ENCODE measurements at regions not wholly inside any gene's neighbourhood (a gene's known extent, or its start where the extent isn't known, plus 50 kb on each side); places are given as distances from the start of the nearest gene placed in this dataset.

DNA sequence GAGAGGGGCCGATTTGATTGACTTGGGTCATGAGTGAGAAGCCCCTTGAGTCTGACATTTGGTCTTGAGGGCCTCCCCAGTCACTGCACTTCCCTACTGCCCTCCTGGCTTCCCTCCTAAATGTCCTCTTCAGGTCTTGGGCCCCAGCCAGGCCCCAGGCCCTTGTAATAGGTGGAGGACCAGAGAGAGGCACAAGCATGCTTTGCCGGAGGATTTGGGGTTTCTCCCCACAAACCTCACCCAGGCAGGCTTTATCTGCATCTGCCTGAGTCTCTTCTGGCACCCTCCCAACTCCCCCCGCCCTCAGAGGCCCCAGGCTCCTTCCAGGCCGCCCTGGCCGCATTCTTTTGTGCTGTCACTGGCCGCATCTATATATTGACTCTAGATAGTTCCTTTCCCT, 270.7 kb downstream of the HAUS1 start:
- Histone ChIP-seq H4K91ac (ENCODE audit: low read depth, low read length) (no peak overlapping the region), H3K79me2 (ENCODE audit: control insufficient read depth, insufficient read depth, low read length, poor library complexity) (no peaks in the 10 kb centered on the region), H3K23ac (ENCODE audit: low read length) (no peak overlapping the region), H3K79me1 (ENCODE audit: low read length) (no peaks in the 10 kb centered on the region), H3K36me3 (ENCODE audit: control insufficient read depth in 1 of 2, insufficient read depth in 2 of 2, low read length in 2 of 2) (no peaks in the 10 kb centered on the region), H3K27me3 (ENCODE audit: insufficient read depth, low read length) (no peaks in the 10 kb centered on the region), H2AFZ (ENCODE audit: insufficient read depth, low read length, poor library complexity) (no peak overlapping the region), H3K14ac (ENCODE audit: low read length) (no peak overlapping the region), H3K4me2 (ENCODE audit: low read length) (no peak overlapping the region), H2BK12ac (ENCODE audit: low read length) (no peak overlapping the region), H3K4me1 (ENCODE audit: control insufficient read depth in 1 of 2, insufficient read depth in 2 of 2, low read length in 2 of 2) (peaks cover 4 to 6% of the 10 kb centered on the region in 2 experiments), H2AK5ac (ENCODE audit: low read length) (no peak overlapping the region), H3K9ac (ENCODE audit: low read length) (no peak overlapping the region), H3K4me3 (ENCODE audit: low read depth, low read length) (no peak overlapping the region), H3K4ac (ENCODE audit: low read depth, low read length) (no peak overlapping the region), H3K27ac (ENCODE audit: low read depth, low read length) (no peak overlapping the region), H2BK120ac (ENCODE audit: insufficient read depth, low read length, poor library complexity) (no peak overlapping the region), H2BK5ac (ENCODE audit: low read depth, low read length, poor library complexity) (no peak overlapping the region), H4K8ac (ENCODE audit: low read depth, low read length) (no peak overlapping the region), H3K18ac (ENCODE audit: low read length) (no peak overlapping the region), H4K12ac (ENCODE audit: low read depth, low read length) (no peak overlapping the region), H3K9me3 (ENCODE audit: insufficient read depth, low read depth, low read length) (peaks cover 2% of the 10 kb centered on the region)
- WGBS (ENCODE audit: extremely low coverage, insufficient coverage, insufficient read length) = no CpG with 5 or more reads among the region's 6 CpGs
- peak; percentile 7 to 25 for DNase-seq

DNA sequence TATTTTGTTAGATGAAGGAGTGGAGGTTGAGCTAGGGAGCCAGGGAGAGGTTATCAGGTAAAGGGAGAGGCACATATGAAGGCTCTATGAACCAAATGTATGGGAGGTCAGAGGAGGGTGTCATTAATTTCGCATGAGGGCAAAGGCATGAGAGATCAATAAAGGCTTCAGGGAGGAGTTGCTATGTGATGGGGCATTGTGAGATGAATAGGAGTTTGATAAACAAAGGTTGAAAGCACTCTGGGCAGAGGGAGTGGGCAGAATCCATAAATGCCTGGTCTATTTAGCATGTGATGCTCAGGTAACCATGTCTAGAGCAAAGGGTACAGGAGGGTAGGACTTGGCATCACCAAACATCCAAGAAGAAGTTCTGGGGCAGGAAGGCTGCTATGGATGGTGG, 273.4 kb downstream of the HAUS1 start:
- no peaks in the 10 kb centered on the region for H3K9me3 ChIP-seq (ENCODE audit: insufficient read depth, low read depth, low read length)
- no peak overlapping the region for H3K4ac ChIP-seq (ENCODE audit: low read depth, low read length)
- H3K23ac ChIP-seq (ENCODE audit: low read length) = no peak overlapping the region
- no peaks in the 10 kb centered on the region for H3K79me2 ChIP-seq (ENCODE audit: control insufficient read depth, insufficient read depth, low read length, poor library complexity)
- H3K4me3 ChIP-seq (ENCODE audit: low read depth, low read length) = no peak overlapping the region
- H3K9ac ChIP-seq (ENCODE audit: low read length) = no peak overlapping the region
- no peak overlapping the region for H3K27ac ChIP-seq (ENCODE audit: low read depth, low read length)
- no peak overlapping the region for H2BK5ac ChIP-seq (ENCODE audit: low read depth, low read length, poor library complexity)
- no peak overlapping the region for H3K4me2 ChIP-seq (ENCODE audit: low read length)
- no peak overlapping the region for H2AFZ ChIP-seq (ENCODE audit: insufficient read depth, low read length, poor library complexity)
- WGBS (ENCODE audit: extremely low coverage, insufficient coverage, insufficient read length) = no CpG with 5 or more reads among the region's 1 CpG
- no peak overlapping the region for H4K12ac ChIP-seq (ENCODE audit: low read depth, low read length)
- no peak overlapping the region for H3K18ac ChIP-seq (ENCODE audit: low read length)
- no peak overlapping the region for H2AK5ac ChIP-seq (ENCODE audit: low read length)
- H3K79me1 ChIP-seq (ENCODE audit: low read length) = no peaks in the 10 kb centered on the region
- H3K14ac ChIP-seq (ENCODE audit: low read length) = no peak overlapping the region
- peaks cover 4 to 6% of the 10 kb centered on the region in 2 experiments for H3K4me1 ChIP-seq (ENCODE audit: control insufficient read depth in 1 of 2, insufficient read depth in 2 of 2, low read length in 2 of 2)
- no peak overlapping the region for H2BK12ac ChIP-seq (ENCODE audit: low read length)
- DNase-seq = no peak
- no peaks in the 10 kb centered on the region for H3K27me3 ChIP-seq (ENCODE audit: insufficient read depth, low read length)
- no peaks in the 10 kb centered on the region for H3K36me3 ChIP-seq (ENCODE audit: control insufficient read depth in 1 of 2, insufficient read depth in 2 of 2, low read length in 2 of 2)
- no peak overlapping the region for H4K8ac ChIP-seq (ENCODE audit: low read depth, low read length)
- no peak overlapping the region for H4K91ac ChIP-seq (ENCODE audit: low read depth, low read length)
- H2BK120ac ChIP-seq (ENCODE audit: insufficient read depth, low read length, poor library complexity) = no peak overlapping the region

GRCh38 chr18:46378126-46378863, 274.1 kb downstream of the HAUS1 start:
- Histone ChIP-seq H3K4me2 (ENCODE audit: low read length) (no peak overlapping the region), H3K27ac (ENCODE audit: low read depth, low read length) (no peak overlapping the region), H4K12ac (ENCODE audit: low read depth, low read length) (no peak overlapping the region), H3K79me2 (ENCODE audit: control insufficient read depth, insufficient read depth, low read length, poor library complexity) (no peaks in the 10 kb centered on the region), H3K36me3 (ENCODE audit: control insufficient read depth in 1 of 2, insufficient read depth in 2 of 2, low read length in 2 of 2) (no peaks in the 10 kb centered on the region), H3K14ac (ENCODE audit: low read length) (no peak overlapping the region), H2BK120ac (ENCODE audit: insufficient read depth, low read length, poor library complexity) (no peak overlapping the region), H3K4me3 (ENCODE audit: low read depth, low read length) (no peak overlapping the region), H3K18ac (ENCODE audit: low read length) (no peak overlapping the region), H4K91ac (ENCODE audit: low read depth, low read length) (no peak overlapping the region), H2BK12ac (ENCODE audit: low read length) (no peak overlapping the region), H3K79me1 (ENCODE audit: low read length) (no peaks in the 10 kb centered on the region), H3K9ac (ENCODE audit: low read length) (no peak overlapping the region), H2AK5ac (ENCODE audit: low read length) (no peak overlapping the region), H3K27me3 (ENCODE audit: insufficient read depth, low read length) (no peaks in the 10 kb centered on the region), H2BK5ac (ENCODE audit: low read depth, low read length, poor library complexity) (no peak overlapping the region), H3K23ac (ENCODE audit: low read length) (no peak overlapping the region), H4K8ac (ENCODE audit: low read depth, low read length) (no peak overlapping the region), H3K4ac (ENCODE audit: low read depth, low read length) (no peak overlapping the region), H3K9me3 (ENCODE audit: insufficient read depth, low read depth, low read length) (no peaks in the 10 kb centered on the region), H2AFZ (ENCODE audit: insufficient read depth, low read length, poor library complexity) (no peak overlapping the region), H3K4me1 (ENCODE audit: control insufficient read depth in 1 of 2, insufficient read depth in 2 of 2, low read length in 2 of 2) (peaks cover 4 to 6% of the 10 kb centered on the region in 2 experiments)
- DNase-seq = no peak
- no CpG with 5 or more reads among the region's 12 CpGs for WGBS (ENCODE audit: extremely low coverage, insufficient coverage, insufficient read length)

DNA sequence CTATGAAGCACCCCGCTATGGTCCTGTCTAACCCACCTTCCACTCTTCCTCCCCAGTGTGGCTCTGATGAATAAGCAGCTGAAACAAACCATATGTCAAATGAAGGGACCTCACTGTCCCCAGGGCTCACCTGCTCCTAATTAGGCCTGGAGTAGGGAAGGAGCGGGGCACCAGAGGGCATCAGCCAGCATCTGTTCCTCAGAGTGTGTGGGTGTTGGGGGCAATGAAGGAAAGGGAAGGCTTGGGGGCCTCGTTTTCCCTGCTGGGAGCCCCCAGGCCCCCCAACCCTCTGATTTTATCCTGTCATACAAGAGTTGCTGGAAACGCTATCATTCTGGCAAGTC, 274.7 kb downstream of the HAUS1 start:
- Histone ChIP-seq H3K27me3 (ENCODE audit: insufficient read depth, low read length) (no peaks in the 10 kb centered on the region), H3K4ac (ENCODE audit: low read depth, low read length) (no peak overlapping the region), H2AFZ (ENCODE audit: insufficient read depth, low read length, poor library complexity) (no peak overlapping the region), H2AK5ac (ENCODE audit: low read length) (no peak overlapping the region), H4K12ac (ENCODE audit: low read depth, low read length) (no peak overlapping the region), H2BK5ac (ENCODE audit: low read depth, low read length, poor library complexity) (no peak overlapping the region), H3K79me1 (ENCODE audit: low read length) (no peaks in the 10 kb centered on the region), H2BK12ac (ENCODE audit: low read length) (no peak overlapping the region), H3K18ac (ENCODE audit: low read length) (no peak overlapping the region), H3K4me2 (ENCODE audit: low read length) (no peak overlapping the region), H4K91ac (ENCODE audit: low read depth, low read length) (no peak overlapping the region), H3K79me2 (ENCODE audit: control insufficient read depth, insufficient read depth, low read length, poor library complexity) (no peaks in the 10 kb centered on the region), H3K4me3 (ENCODE audit: low read depth, low read length) (no peak overlapping the region), H2BK120ac (ENCODE audit: insufficient read depth, low read length, poor library complexity) (no peak overlapping the region), H3K14ac (ENCODE audit: low read length) (no peak overlapping the region), H3K9ac (ENCODE audit: low read length) (no peak overlapping the region), H3K23ac (ENCODE audit: low read length) (no peak overlapping the region), H3K9me3 (ENCODE audit: insufficient read depth, low read depth, low read length) (no peaks in the 10 kb centered on the region), H3K27ac (ENCODE audit: low read depth, low read length) (no peak overlapping the region), H4K8ac (ENCODE audit: low read depth, low read length) (no peak overlapping the region), H3K36me3 (ENCODE audit: control insufficient read depth in 1 of 2, insufficient read depth in 2 of 2, low read length in 2 of 2) (no peaks in the 10 kb centered on the region), H3K4me1 (ENCODE audit: control insufficient read depth in 1 of 2, insufficient read depth in 2 of 2, low read length in 2 of 2) (peaks cover 4 to 6% of the 10 kb centered on the region in 2 experiments)
- no CpG with 5 or more reads among the region's 4 CpGs for WGBS (ENCODE audit: extremely low coverage, insufficient coverage, insufficient read length)
- no peak for DNase-seq
